ENCODE measurements at regions not wholly inside any gene's neighbourhood (a gene's known extent, or its start where the extent isn't known, plus 50 kb on each side); places are given as distances from the start of the nearest gene placed in this dataset.

DNA sequence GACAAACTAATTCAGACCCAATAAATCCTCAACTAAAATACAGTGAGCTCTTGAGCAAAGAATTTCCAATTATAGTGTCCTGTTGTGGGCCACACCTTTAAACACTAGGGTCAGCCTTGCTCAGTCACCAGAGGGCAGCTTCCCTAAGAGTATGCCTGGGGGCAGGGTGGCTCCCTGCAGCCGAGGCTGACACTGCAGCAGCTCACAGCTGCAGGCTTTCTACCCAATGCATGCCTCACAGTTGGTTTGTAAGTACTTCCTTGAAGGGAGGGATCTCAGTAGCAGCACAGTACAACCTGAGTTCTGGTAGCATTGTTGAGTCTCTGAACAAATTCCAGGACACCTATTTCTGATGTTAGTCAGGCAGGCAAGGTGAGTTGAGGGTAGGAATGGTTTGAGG, 335.6 kb downstream of the TUSC7 start:
- TF ChIP-seq, protein P1, sequence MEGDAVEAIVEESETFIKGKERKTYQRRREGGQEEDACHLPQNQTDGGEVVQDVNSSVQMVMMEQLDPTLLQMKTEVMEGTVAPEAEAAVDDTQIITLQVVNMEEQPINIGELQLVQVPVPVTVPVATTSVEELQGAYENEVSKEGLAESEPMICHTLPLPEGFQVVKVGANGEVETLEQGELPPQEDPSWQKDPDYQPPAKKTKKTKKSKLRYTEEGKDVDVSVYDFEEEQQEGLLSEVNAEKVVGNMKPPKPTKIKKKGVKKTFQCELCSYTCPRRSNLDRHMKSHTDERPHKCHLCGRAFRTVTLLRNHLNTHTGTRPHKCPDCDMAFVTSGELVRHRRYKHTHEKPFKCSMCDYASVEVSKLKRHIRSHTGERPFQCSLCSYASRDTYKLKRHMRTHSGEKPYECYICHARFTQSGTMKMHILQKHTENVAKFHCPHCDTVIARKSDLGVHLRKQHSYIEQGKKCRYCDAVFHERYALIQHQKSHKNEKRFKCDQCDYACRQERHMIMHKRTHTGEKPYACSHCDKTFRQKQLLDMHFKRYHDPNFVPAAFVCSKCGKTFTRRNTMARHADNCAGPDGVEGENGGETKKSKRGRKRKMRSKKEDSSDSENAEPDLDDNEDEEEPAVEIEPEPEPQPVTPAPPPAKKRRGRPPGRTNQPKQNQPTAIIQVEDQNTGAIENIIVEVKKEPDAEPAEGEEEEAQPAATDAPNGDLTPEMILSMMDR (IDR thresholded peaks at IDR 0.05; ENCODE audit: insufficient read depth, low read depth, low read length): no peak
- TF ChIP-seq EZH2 (IDR thresholded peaks at IDR 0.05; ENCODE audit: insufficient read depth, low read length): no peak

Data from astrocyte (in vitro differentiated cells and primary cell).